Eye (tissue), 1 donor: ENCODE measurements at regions not wholly inside any gene's neighbourhood (a gene's known extent, or its start where the extent isn't known, plus 50 kb on each side); places are given as distances from the start of the nearest gene placed in this dataset.
A peak's percentile ranks its signal among the peaks of the same experiment; 100 is the strongest.
"Not testable (repeated sequence)": the region's sequence is repeated elsewhere in the genome, so short reads cannot be mapped to it uniquely, and the experiment has no call there.

Source experiments
- DNase-seq: peaks from one replicate; pipeline ENCODE4 v3.0.0-alpha.2; 2015

DNA sequence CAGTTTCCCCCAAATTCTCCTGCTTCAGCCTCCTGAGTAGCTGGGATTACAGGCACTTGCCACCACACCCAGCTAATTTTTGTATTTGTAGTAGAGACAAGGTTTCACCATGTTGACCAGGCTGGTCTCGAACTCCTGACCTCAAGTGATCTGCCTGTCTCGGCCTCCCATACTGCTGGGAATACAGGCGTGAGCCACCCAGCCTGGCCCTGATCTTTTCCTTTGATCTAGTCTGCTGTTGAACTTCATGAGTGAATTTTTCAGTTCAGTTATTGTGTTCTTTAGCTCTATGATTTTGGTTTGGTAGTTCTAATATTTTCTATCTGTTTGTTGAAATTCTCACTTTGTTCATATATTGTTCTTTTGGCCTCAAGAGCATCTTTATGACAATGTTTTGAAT lies 83.4 kb upstream of the RAP2C start:
- not testable (repeated sequence) for DNase-seq

DNA sequence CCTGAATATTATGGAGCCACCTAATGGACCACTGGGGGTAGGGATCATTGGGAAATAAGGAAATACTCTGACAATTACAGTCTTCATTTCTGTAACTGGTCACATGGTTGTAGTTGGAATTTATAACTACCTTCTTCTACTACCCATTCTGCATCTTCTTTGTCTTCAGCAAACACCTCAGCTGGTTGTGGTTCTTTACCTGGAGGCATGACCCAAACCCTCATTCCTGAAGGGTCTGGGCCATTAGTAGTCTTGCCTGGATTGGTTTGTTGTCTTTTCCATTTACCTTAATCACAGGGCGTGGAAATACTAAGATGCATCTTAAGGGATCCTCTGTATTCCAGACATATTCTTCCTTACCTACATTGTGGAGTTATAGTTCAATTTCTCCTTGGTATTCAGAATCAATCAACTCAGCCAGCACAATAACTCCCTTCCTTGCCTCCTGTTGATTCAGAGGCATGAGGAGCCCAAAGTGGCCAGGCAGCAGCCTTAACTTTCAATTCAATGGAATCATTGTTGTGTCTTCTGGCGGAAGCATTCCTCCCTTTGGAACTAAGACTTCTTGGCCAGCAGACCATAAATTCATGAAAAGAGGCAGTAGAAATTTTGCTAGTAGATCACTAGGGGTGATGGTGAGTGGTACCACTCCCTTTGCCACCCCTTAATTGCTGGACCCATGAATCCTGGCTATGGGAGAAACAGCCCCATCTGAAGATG lies 75.7 kb upstream of the RAP2C start:
- DNase-seq, result no peak

DNA sequence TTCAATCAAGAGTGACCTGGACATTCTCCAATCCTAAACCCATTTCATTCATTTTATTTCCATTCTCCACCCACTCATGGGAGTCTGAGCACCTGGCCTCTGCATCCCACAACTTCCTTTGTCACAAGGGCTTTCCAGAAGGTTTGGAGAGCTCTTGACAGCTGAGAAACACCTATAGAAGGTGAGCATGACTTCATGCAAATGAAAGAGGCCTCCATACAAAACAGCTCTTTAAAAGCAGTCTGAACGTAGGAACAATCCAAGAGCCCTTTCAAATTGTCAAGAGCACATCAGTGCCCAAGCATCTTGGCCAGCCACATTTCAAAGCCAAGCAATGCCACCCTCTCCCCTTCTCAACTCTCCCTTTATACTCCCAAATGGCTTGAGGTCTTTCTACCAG lies 74.9 kb upstream of the RAP2C start:
- no peak for DNase-seq

DNA sequence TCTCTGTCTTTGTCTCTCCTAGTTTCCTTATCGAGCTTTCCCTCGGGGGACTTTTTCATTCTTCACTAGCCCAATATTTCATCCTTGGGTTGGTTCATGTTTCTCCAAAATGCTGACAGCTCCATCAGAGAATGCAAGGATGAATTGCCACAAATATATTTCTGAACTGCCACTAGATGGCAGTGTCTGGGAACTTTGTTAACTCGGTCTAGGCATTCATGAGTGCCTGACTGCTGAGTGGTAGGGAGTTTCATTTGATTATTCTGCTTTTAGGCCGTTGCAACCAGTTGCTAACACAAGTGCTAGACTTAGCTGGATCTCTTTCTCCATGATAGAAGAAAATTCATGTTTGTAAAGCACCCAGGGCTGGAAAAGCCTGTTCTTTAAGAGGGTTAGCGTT lies 73.5 kb upstream of the RAP2C start:
- peak; percentile 56 for DNase-seq

DNA sequence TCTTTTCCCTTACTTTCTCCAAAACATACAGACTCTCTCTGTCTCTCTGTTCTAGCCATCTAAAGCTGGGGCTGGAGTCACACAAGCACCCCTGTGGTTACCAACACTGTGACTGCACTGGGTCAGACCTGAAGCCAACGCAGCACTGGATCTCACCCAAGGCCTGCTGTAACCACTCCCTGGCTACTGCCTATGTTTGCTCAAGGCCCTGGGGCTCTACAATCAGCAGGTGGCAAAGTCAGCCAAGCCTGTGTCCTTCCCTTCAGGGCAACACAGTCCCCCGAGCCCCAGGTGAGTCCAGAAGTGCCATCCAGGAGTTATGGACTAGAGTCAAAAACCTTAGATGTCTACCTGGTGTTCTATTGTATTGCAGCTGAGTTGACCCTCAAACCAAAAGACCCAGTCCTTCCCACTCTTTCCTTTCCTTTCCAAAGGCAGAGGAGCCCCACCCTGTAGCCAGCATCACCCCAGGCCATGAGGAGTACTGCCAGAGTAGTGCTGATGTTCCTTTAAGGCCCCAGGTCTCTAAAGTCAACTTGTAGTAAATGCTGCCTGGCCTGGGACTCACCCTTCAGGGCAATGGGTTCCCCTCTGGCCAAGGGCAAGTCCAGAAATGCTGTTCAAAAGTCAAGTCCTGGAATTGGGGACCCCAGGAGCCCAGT lies 58.8 kb upstream of the RAP2C start:
- no peak for DNase-seq

DNA sequence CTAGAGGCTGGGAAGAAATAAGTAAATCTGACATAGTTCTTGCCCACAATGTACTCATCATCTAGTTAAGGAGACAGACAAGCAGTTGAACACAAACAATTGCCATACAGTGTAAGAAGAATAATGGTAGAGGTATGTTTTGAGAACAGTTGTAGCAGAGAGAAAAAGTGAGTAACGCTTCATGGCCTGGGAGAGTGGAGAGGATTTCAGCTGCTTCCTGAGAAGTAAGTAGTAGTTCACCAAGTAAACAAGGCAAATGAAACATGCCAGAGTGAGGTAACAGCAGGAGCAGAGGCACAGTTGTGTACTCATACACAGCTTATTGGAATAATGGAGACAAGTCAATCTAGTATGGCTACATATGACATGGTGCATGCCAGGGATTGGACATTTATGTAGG lies 53.6 kb upstream of the RAP2C start:
- no peak for DNase-seq

DNA sequence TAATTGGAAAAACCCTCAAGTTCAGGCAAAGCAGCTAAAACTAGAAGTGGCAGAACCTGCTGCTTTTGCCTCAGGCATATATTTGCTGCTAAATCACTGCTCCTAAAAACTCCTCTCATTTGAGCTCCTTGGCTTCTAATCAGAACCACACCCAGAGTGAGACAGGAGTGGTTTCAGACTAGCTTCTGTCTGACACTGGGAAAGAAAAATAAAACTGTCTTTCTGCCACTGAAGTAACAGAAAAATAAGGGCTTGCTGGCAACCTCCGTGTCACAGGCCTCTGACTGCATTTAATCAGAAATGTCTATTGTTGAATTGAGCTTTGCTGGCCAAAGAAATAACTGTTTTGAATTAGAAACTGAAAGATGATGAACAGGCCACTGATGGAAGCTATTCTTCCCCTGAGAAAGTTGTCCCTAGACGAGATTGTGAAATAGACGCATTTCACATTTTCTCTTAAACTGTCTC lies 52.1 kb upstream of the RAP2C start:
- peak; percentile 29 for DNase-seq

DNA sequence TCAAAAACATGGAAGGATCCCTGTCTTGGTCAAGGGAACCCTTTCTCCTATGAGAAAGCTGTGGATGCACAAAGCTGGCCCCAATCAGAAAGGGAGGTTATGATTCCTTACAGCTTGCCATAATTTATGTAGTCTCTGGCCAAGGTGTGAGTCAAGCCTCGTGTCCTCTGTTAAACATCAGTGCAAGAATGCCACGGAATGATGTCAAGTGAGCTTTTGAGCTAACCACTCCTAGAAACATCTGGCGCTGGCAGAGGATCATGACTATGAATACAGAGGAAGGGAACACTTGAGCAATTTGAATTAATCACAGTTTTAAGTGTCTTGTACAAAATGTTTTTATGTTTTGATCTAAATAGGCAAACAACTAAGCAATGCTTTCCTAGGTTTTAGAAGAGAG lies 51.5 kb upstream of the RAP2C start:
- peak; percentile 45 for DNase-seq

DNA sequence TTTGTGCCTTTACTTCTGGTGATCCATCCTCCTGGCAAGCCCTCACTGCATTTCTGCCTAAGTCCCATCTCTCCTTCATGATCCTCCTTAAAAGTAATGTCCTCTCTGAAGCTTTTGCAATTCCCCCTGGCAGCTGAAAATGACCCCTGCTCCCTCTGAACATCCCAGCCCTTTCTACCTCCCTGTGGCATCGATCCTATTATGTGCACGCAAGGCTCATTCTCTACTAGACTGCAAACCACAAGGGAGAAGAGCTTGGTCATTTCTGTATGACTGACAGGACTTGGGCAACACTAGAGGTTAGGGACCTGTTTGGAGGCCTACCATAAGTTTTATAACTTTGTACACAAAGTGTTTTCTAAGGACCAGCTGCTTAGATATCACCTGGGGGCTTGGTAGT lies 50.8 kb upstream of the RAP2C start:
- DNase-seq, result no peak
